ENCODE measurements at regions not wholly inside any gene's neighbourhood (a gene's known extent, or its start where the extent isn't known, plus 50 kb on each side); places are given as distances from the start of the nearest gene placed in this dataset.

DNA sequence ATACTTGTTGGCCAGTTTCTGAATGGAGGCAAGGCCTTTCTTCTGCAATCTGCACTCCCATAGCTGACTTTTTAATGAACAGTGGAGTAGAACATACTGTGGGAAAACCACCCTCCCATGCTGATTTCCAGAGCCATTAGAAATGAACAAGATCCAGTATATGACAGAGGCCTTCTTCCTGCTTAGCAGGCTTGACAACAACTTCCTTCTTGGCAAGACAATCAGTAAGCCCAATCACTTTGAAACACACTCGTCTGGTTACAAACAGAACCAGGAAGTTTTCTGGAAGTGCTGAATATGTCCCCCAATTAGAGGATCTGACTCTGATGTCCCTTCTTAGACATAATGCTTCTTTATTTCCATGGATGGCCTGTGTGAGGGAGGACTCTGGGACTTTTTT, 103.4 kb downstream of the SAMD9 start:
- no peak for TF ChIP-seq YY1 (IDR thresholded peaks at IDR 0.05; ENCODE audit: insufficient read depth, insufficient read length)
- no peak for TF ChIP-seq ZNF274 (IDR thresholded peaks at IDR 0.05; ENCODE audit: low read depth, low read length)
- no peak for TF ChIP-seq SUZ12 (IDR thresholded peaks at IDR 0.05; ENCODE audit: extremely low read depth, insufficient read depth, insufficient read length)
